WTC11 (cell line): ENCODE measurements at regions not wholly inside any gene's neighbourhood (a gene's known extent, or its start where the extent isn't known, plus 50 kb on each side); places are given as distances from the start of the nearest gene placed in this dataset.
"Not testable (repeated sequence)": the region's sequence is repeated elsewhere in the genome, so short reads cannot be mapped to it uniquely, and the experiment has no call there.

ENCODE experiments used
- ATF1 ChIP-seq: sonication (generic); formaldehyde crosslinking; IDR thresholded peaks from 2 replicates; pipeline ENCODE4 v1.8.1; 2023; ENCODE audit warnings: mild to moderate bottlenecking, moderate library complexity, missing genetic modification reagents
- CBFB ChIP-seq: sonication (generic); formaldehyde crosslinking; IDR thresholded peaks from 2 replicates; pipeline ENCODE4 v1.8.1; 2022; ENCODE audit warnings: mild to moderate bottlenecking, low read depth, missing genetic modification reagents
- ZNF121 ChIP-seq: sonication (generic); formaldehyde crosslinking; IDR thresholded peaks from 2 replicates; pipeline ENCODE4 v1.8.0; 2023; ENCODE audit warnings: missing genetic modification reagents
- ZNF263 ChIP-seq: sonication (generic); formaldehyde crosslinking; IDR thresholded peaks from 2 replicates; pipeline ENCODE4 v1.8.1; 2022; ENCODE audit warnings: low read depth, mild to moderate bottlenecking, moderate library complexity, missing genetic modification reagents
- TF ChIP-seq, protein P1 (sequence below): fragments of 200-600 bp; IDR thresholded peaks from 2 replicates; pipeline ENCODE4 v1.8.0; 2022; ENCODE audit warnings: antibody characterized with exemption
- TF ChIP-seq, protein P2 (sequence below): sonication (generic); formaldehyde crosslinking; IDR thresholded peaks from 2 replicates; pipeline ENCODE4 v1.8.1; 2023; ENCODE audit warnings: mild to moderate bottlenecking, missing genetic modification reagents, moderate library complexity

DNA sequence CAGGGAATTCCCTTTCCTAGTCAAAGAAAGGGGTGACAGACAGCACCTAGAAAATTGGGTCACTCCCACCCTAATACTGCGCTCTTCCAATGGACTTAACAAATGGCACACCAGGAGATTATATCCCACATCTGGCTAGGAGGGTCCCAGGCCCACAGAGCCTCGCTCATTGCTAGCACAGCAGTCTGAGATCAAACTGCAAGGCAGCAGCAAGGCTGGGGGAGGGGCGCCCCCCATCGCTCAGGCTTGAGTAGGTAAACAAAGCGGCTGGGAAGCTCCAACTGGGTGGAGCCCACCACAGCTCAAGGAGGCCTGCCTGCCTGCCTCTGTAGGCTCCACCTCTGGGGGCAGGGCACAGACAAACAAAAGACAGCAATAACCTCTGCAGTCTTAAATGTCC is 1043.9 kb upstream of the GRIA3 start:
- TF ChIP-seq, protein P1, sequence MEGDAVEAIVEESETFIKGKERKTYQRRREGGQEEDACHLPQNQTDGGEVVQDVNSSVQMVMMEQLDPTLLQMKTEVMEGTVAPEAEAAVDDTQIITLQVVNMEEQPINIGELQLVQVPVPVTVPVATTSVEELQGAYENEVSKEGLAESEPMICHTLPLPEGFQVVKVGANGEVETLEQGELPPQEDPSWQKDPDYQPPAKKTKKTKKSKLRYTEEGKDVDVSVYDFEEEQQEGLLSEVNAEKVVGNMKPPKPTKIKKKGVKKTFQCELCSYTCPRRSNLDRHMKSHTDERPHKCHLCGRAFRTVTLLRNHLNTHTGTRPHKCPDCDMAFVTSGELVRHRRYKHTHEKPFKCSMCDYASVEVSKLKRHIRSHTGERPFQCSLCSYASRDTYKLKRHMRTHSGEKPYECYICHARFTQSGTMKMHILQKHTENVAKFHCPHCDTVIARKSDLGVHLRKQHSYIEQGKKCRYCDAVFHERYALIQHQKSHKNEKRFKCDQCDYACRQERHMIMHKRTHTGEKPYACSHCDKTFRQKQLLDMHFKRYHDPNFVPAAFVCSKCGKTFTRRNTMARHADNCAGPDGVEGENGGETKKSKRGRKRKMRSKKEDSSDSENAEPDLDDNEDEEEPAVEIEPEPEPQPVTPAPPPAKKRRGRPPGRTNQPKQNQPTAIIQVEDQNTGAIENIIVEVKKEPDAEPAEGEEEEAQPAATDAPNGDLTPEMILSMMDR = not testable (repeated sequence)
- not testable (repeated sequence) for TF ChIP-seq ZNF263, CBFB, ATF1, ZNF121 (CRISPR knock-in tag)
- TF ChIP-seq, protein P2, sequence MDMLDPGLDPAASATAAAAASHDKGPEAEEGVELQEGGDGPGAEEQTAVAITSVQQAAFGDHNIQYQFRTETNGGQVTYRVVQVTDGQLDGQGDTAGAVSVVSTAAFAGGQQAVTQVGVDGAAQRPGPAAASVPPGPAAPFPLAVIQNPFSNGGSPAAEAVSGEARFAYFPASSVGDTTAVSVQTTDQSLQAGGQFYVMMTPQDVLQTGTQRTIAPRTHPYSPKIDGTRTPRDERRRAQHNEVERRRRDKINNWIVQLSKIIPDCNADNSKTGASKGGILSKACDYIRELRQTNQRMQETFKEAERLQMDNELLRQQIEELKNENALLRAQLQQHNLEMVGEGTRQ (CRISPR knock-in tag) = not testable (repeated sequence)
